NCI-H345 treated with DMSO at 0.1 percent for 48 hours (cell line): ENCODE measurements at regions not wholly inside any gene's neighbourhood (a gene's known extent, or its start where the extent isn't known, plus 50 kb on each side); places are given as distances from the start of the nearest gene placed in this dataset.

ENCODE experiments used
- DNase-seq: peaks from one replicate; lab custom pipeline; 2025; ENCODE audit not compliant: unreplicated experiment; lab: John Stamatoyannopoulos, UW

DNA sequence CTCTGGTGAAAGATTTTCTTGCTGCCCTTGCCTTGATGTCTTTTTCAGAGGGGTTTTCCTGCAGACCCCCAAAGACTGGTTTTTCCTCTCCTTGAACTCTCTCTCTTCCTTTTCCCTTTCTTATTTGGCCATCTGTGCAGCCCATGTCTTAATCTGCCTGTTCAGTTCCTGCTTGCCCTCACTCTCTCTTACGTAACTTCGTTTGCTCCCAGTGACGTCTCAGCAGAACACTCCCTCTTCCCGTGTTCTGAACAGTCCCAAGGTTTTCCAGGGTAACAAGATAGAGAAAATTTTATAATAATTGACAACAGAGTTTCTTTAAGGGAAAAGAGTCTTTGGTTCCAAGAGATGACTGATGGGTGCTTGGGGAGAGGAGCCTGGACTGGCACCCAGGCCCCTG lies 109.1 kb upstream of the LMO4 start:
- DNase-seq = no peak

DNA sequence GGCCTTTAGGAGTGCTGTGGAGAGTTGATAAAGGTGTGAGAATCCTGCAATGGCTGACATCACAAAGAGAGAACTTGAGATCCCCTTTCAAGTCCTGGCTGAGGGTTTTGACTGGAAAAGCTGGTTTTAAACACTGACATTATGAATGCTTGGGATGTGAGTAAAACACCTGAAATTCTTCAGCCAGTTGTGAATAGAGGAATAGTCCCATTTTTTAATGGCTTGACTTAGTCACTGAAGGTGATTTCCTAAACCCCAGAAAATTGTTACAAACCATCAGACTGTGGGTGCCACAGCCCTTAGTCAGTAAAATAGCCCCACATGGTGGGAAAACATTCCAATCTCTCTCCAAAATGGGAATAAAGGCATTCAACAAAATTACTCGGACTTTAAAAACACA lies 107.7 kb upstream of the LMO4 start:
- no peak for DNase-seq

DNA sequence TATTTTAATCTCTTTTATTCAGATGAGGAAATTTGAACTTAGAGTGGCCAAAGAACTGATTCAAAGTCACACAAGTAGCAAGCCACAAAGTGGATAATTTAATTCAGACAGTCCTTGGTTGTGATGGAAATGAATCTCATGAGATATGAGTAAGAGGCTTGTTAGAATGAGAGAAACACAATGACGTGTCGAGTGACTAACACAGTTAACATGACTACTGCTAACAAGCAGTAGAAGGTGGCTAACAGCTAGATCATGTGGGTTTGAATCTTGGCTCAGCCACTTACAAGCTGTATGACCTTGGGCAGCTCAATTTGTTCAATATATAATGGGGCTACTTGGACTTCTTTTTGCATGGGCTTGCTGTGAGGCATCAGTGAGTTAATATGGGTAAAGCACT lies 104.5 kb upstream of the LMO4 start:
- no peak for DNase-seq

DNA sequence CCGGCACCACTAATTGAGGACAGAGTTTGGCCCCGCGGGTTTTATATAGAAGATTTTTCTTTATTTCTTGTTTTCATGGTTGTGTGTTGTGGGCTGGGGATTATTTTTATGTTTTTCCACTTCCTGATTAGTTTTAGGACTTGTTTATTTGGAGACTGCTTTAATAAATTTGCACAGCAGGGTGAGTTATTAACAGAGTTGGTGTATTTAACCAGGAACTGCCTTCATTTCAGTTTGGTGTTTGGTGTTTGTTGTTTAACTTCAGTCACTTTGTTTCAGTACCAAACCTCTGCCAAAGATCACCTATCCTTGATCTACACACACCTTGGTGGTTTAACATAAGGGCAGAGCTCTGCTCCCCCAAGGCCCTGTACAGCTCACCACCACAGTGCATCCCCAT lies 103.5 kb upstream of the LMO4 start:
- no peak for DNase-seq

DNA sequence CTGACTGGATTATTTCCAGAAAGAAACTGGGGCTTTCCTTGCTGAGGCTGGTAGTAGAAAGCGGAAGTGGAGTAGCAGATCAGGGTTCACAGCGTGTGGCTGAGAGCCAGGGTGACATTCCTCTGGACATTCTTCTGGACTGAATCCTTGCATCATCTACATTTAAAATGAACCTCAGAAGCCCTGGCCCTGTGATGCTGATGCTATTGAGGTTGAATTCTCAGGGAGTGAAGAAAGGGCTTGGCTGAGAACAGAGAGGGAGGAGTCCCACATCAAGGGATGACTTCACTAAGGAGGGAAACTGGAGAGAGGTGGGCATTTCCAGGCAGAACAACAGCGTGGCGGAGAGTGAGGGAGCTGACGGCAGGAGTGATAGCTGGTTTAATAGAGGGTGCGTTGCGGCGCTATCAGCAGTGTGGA lies 102.3 kb upstream of the LMO4 start:
- no peak for DNase-seq

DNA sequence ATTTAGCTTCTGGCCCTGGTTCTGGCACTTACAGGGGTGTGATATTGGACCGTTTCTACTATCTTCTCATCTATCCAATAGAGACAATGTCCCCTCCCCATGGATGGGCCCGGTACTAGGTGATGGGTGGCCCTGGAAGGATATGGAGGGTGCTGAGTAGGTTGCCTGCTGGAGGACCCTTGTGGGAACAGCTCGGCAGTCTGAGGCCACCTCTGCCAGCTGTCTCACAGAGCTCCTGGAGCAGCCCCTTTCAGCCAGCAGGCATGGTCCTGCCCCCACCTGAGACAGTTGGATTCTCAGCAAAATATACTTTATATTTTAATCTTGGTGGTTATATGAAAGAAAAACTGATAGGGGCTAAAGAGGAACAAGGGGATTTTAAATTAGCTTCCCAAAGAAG lies 101.0 kb upstream of the LMO4 start:
- no peak for DNase-seq

DNA sequence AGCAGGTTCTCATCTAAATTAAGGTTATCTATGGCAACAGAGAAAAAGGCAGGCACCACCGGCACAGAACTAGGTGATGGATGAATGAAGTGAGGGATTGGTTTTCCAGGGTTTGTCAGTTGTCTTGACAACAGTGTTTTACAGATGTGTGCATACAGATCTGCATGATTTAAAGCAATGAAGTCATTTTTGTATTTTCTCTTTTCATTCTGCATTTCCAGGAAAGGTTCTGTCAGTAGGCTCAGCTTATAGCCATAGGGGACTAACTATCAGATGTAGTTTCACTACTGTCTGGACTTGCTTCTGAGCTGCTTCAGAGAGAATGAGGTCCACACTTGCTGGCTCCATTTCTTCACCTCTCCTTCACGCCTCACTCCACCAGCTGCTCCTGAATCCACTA lies 98.2 kb upstream of the LMO4 start:
- no peak for DNase-seq

DNA sequence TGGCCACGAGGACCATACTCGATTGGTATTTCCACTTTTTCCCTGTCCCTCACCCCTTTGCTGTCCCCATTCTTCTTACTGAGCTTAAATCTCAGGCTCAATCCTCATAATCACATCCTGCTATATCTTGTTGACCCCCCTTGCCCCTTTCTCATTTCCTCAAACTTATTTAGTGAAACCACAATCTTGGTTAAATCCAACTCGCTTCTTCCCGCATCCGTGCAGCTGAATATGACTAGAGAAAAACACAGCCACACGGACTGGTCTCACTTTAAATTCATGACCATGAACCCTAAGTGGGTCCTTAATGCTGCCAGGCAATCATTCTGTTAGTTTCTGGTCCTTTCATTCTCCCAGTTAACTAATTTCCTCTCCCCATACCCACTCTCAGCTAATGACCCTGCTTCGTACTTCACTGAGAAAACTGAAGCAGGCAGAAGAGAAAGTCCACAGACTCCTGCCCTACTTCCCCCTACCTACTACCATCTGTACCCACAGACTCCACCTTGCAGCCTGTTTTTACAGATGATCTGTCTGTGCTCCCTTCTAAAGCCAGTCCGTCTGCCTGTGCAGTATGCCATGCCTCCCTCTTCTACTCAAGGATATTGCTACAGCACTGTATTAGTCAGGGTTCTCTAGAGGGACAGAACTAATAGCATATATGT lies 96.8 kb upstream of the LMO4 start:
- DNase-seq = no peak

DNA sequence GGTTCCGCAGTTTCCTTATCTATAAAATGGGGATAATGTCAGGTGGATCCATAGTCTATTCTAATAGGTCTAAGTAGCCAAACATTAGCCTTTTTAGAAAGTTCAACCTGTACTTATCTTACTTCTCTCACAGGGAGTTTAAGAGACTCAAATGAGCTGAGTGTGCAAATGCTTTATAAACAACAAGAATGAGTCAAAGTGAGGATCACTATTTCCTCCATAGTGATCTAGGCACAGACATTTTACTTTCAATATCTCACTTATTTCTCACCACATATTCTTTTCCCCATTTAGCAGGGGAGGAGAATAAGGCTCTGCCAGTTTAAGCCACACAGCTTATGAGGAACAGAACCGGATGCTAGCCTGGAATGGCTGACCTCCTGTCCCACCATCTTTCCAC lies 92.1 kb upstream of the LMO4 start:
- no peak for DNase-seq

DNA sequence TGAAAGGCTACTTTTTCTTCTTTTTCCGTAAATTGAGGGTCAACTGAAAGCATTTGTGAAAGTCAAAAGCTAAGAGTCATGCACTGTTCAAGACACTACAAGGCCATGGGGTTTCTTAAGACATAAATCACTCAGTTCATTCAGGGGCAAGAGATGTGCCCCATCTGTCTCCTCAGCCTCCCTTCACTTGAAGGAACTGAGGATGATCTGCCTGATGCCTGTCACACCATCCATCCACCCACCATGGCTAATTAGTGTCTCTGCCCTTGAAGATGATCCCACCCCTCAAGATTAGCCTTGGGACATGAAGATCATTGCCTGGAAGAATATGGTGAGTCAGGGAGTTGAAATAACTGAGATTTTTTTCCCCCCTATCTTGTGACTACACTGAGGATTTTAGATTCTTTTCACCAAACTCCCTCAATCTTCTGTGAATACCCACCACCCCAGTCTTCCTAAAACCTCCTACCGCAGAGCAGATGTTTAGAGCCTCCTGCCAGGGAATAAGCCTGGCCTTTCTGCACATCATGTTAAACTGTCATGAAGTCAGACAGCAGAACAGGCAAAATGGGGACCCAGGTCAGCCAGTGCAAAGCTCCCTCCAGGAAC lies 88.6 kb upstream of the LMO4 start:
- DNase-seq = no peak

DNA sequence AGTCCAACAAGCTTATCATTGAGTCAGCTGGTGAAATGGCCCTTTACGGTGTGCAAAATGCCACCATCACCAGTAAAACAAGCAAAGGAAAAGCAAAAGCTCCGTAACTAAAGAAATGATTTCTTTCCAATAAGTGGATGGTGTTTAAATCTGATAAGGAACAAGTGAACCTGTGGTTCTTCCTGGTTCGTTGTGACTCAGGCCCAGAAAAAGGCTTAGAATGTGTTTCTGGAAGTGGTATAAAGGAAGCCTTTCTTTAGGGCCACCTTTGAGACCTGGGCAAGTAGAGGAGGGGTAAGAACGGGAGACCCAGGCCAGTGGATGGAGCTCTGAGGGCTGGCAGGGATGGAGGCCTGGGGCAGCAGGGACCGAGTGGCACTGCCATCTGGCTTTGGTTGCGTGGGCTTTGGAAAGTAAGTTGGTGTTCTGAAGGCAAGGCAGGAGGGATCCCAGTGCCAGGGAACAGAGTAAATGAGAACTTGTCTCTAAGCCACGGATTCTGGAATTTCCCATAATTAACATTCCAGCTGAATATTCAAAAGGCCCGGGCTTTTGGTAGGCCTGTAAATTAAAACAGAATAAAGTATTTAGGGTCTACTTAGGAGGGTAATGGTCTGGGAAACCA lies 87.9 kb upstream of the LMO4 start:
- DNase-seq = no peak

DNA sequence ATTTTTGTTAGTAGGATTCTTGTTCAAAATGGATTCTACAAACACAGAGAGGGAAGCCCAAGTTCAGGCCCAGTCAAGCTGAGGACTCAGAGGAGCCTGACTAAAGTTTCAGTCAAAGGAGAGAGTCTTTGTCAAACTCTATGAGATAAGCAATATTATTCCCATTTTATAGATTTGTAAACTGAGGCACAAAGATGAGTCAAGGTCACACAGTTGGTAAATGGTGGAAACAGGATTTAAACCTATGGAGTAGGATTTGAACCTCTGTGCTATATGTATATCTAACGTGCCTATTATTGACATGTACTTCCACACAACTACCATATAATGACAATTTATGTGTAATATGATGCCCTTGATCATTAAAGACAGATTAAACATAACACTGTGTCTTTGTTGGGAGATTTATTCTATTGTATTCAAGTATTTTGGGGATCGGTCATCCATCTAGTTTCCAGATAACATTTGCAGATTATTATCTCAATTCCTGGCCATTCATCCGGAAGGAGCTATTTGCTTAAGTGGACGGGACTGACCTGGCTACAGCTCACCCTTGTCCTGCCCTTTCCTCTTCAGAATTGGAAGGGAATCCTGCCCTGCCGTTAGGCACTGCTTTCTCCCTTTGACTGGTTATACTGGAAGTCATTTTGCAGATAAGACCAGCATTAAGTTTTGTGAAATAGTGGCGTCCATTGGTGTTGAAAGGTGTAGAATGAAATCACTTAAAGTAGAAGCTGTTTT lies 86.1 kb upstream of the LMO4 start:
- no peak for DNase-seq

DNA sequence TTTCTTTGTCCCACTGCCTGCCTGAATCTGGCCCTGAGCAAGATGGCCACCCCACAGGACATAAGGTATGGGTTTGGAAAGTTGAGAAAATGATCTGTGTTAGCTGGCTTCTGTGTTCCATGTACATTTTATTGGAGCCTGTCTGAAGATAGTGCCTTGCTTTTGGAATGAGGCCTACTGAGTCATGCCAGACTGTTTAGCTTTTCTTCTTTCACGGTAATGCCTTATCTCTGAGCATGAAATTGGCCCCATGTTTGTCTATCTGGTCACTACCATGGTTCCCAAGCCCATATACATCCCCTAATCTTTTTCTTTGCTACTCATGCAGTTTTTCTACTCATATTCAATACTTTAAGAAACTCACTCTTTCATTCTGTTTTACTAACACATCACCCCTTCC lies 85.1 kb upstream of the LMO4 start:
- no peak for DNase-seq

DNA sequence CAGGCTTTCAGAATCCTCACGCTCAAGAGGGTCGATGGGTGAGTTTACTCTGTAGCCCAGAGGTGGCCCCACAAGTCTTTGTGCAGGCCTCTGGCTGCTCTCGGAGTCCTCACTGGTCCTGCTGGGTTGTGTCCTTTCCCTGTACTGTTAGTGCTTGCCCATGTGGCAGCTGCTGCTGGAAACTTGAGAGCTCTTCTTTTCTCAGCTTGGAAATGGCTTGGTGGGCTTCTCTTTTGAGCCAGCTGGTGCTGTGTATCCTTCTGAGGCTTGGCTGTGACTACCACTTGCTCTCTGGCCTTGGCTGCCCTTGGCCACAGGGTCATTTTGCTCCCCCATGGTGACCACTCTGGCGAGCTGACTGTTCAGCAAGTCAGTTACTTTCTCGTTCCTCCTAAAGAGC lies 82.2 kb upstream of the LMO4 start:
- DNase-seq = no peak

DNA sequence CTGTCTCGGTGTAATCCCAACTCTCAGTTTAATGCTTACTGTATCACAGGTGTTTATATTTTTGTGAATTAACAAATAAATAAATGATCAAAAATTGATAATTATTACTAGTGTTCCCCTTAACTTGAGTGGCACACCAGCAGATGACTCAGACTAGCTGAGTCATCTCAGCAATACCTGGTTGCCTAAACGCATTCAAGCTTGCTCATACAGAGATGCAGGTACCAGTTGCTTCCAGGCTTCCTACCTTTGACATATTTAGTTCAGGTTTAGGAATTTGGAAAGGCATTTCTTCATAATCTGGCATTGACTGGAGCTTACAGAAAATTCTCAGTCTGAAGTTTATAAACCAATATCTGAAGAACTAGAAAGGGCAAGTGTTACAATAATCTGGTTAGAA lies 78.9 kb upstream of the LMO4 start:
- no peak for DNase-seq

DNA sequence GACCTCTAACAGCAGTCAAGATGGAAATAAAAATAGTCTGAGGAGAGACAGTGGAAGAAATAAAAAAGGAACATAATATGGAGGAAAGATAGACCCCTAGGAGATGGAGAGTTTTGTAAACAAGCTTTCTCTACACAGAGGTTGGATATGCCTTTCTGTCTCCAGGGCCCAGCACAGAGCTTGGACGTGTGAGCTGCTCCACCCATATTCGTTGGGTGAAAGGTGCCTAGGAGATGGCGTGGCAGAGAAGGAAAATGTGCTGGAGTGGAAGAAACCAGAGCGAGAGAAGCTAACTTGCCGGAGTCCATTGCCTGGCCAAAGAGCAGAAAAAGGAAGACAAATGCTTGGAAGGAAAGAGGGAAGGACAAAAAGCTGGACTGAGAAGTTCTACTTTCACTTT lies 78.3 kb upstream of the LMO4 start:
- DNase-seq = no peak

DNA sequence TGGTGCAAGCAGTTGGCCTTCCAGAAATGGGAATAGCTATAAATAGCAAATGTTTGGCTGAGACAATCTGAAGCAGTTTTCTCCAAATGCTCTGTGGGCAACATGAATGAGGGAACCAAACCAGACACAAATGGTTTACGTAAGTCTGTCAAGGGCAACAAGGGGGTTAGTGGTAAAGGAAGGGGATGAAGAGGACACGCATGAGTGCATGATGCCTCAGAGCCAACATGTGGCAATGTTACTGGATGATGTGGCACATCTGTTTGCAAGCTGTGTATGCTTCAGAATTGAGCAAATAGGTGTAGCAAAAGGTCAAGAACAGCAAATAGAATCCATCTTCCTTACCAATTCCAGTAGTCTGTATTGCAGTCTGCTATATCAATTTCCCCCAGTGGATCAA lies 76.3 kb upstream of the LMO4 start:
- no peak for DNase-seq

DNA sequence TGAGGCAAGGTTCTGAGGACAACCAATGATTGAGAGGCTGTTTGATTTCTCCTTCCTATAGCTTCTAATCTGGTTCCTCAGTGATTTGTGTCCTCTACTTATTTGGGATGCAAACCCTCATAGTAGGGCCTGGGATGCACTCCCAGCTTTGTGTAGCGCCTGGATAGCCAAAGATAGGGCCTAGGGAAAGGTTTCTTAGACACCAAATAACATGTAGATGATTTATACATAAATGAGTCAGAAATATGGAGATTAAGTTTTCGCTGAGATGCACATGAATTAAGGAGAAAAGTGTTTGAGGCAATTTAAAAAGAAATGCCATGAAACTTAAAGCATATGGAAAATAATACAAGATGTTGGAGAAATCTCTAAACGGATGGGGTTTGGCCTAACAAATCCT lies 66.0 kb upstream of the LMO4 start:
- DNase-seq = no peak

DNA sequence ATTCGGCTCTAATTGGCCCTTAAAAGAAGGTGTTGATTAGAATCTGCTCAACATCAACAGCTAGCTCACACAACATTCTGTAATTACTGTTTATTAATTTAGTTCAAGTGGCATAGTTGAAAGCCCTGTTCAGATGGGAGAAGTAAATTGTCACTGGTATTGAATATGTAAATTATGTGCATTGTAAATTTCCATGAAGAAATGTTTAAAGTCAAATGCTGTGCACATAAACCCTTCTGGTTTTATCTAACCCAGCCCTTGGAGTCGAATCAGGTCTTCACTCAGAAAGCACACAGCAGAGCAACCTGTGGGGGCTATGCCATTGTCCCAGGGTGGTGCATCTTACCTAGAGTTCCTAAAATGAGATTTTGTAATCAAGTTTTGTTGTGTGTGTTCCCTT lies 65.4 kb upstream of the LMO4 start:
- no peak for DNase-seq

DNA sequence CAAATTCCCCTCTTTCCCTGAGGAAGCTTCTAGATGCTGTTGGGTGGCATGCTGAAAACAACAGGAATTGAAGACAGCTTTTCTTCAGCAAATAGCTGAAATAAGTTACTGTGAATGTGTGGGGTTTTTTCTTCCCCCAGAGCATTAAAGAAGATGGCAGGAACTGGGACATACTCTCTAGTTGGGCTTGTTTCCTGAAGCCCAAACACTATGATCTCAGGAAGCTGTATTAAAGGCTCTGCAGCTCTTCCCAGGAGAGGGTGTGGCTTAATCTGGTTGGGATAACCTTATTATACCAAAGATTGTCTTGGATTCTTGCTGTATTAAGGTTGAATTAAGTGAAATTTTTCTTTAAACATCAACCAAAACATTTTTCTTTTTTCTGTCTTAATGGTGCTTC lies 64.9 kb upstream of the LMO4 start:
- no peak for DNase-seq

DNA sequence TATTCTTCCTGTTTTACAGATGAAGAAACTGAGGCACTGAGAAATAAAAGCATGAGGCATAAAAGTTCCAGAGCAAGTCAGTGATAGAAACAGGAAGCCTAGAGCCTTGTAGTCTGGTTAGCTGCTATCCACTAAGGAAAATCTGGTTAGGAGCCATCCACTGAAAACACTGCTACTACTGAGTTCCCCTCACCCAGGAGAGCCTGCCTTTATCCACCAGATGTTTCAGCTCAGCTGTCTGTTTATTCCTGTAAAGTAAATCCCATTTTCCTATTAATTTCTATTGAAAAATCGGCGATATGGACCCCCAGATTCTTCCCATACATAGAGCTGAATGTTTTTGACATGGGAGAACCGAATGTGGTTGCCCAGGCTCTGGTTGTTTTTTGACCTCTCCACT lies 63.7 kb upstream of the LMO4 start:
- no peak for DNase-seq

DNA sequence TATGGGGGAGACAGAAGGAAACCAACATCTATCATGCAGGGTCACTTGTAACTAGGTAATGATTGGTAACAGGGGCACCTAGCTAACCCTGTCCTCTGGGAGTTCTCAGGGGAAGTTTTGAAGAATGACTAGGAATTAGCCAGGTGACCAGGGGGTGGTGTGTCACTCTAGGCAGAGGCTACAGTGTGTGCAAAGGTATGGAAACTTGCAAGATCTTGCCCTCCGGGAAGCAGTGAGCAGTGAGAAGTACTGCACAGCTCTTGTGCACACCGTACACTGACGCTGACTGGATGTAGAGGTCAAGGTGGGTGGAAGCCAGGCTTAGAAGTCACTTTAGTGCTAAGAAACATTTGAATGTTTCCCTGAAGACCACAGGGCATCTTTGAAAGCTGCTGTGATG lies 62.9 kb upstream of the LMO4 start:
- DNase-seq = no peak
